ENCODE measurements at regions not wholly inside any gene's neighbourhood (a gene's known extent, or its start where the extent isn't known, plus 50 kb on each side); places are given as distances from the start of the nearest gene placed in this dataset.

DNA sequence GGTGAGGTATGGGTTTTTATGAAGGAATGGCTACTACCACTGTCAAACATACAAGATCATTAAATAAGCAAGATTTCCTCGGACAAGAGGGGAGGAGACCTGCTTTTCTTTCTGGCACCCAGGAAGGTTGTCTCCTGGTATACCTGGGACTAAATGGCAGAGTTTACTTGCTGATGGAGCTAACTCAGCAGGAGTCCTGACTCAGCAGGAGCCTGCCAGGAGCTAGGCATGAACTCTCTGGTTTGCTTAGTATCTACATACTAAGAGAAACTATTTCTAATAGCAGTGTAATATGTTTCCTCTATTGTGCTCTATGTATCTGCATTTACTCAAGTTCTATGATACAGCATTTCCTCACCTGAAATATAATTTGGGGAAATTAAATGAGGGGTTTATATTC lies 404.2 kb downstream of the RSL24D1 start:
- H3K27ac ChIP-seq = no peak overlapping the region
- no peak for DNase-seq (ENCODE audit: low read depth in 1 of 2, low spot score in 1 of 2)
- H3K4me2 ChIP-seq = no peak overlapping the region
- H3K9me3 ChIP-seq = no peaks in the 10 kb centered on the region
- WGBS (ENCODE audit: missing lambda C conversion rate) = 25% methylated on average over 1 of the region's 1 CpG
- H3K4me1 ChIP-seq = no peaks in the 10 kb centered on the region
- CTCF ChIA-PET = no interaction called here
- POLR2A ChIA-PET = no interaction called here
- no peak for FAIRE-seq
- TF ChIP-seq, protein P1, sequence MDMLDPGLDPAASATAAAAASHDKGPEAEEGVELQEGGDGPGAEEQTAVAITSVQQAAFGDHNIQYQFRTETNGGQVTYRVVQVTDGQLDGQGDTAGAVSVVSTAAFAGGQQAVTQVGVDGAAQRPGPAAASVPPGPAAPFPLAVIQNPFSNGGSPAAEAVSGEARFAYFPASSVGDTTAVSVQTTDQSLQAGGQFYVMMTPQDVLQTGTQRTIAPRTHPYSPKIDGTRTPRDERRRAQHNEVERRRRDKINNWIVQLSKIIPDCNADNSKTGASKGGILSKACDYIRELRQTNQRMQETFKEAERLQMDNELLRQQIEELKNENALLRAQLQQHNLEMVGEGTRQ (IDR thresholded peaks at IDR 0.05) = no peak
- no peak for TF ChIP-seq MAFK (IDR thresholded peaks at IDR 0.05; ENCODE audit: partially characterized antibody)
- TF ChIP-seq, protein P2, sequence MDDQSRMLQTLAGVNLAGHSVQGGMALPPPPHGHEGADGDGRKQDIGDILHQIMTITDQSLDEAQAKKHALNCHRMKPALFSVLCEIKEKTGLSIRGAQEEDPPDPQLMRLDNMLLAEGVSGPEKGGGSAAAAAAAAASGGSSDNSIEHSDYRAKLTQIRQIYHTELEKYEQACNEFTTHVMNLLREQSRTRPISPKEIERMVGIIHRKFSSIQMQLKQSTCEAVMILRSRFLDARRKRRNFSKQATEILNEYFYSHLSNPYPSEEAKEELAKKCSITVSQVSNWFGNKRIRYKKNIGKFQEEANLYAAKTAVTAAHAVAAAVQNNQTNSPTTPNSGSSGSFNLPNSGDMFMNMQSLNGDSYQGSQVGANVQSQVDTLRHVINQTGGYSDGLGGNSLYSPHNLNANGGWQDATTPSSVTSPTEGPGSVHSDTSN (IDR thresholded peaks at IDR 0.05) = no peak
- TF ChIP-seq, protein P3, sequence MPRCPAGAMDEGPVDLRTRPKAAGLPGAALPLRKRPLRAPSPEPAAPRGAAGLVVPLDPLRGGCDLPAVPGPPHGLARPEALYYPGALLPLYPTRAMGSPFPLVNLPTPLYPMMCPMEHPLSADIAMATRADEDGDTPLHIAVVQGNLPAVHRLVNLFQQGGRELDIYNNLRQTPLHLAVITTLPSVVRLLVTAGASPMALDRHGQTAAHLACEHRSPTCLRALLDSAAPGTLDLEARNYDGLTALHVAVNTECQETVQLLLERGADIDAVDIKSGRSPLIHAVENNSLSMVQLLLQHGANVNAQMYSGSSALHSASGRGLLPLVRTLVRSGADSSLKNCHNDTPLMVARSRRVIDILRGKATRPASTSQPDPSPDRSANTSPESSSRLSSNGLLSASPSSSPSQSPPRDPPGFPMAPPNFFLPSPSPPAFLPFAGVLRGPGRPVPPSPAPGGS (IDR thresholded peaks at IDR 0.05) = no peak
- TF ChIP-seq POLR2A (IDR thresholded peaks at IDR 0.05; ENCODE audit: low read length) = no peak
- no peak for TF ChIP-seq EHF (CRISPR knock-in tag; IDR thresholded peaks at IDR 0.05)
- TF ChIP-seq HOXB5 (CRISPR knock-in tag; IDR thresholded peaks at IDR 0.05) = no peak
- TF ChIP-seq TFCP2L1 (CRISPR knock-in tag; IDR thresholded peaks at IDR 0.05) = no peak
- TF ChIP-seq KDM1A (IDR thresholded peaks at IDR 0.05; ENCODE audit: low read depth) = no peak
- TF ChIP-seq ZSCAN20 (CRISPR knock-in tag; IDR thresholded peaks at IDR 0.05) = no peak
- ATAC-seq = no peak
- H3K4me3 ChIP-seq = no peak overlapping the region

DNA sequence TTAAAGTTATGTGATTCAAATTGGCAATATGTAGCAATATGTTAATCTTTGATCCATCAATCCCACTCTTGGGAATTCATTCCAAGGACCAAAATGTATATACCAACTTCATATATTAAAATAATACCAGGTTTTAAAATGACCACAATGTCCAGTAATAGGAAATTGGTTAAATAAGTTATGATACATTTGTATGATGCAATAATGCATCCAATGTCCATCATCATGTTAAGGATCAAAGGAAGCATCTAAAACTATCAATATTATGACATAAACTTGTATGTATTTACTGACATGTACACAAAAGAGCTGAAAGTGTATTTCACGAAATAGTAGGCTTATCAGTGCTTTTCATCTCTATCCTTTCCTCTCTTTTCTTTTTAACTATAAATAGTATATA lies 406.0 kb downstream of the RSL24D1 start:
- Histone ChIP-seq H3K4me3 (no peak overlapping the region), H3K4me2 (no peak overlapping the region), H3K4me1 (no peaks in the 10 kb centered on the region), H3K9me3 (no peaks in the 10 kb centered on the region), H3K27ac (no peak overlapping the region)
- CTCF ChIA-PET = no interaction called here
- TF ChIP-seq NPAS2 (CRISPR knock-in tag; IDR thresholded peaks at IDR 0.05; ENCODE audit: borderline replicate concordance) = no peak
- no peak for TF ChIP-seq CHD2 (IDR thresholded peaks at IDR 0.05; ENCODE audit: low read length, partially characterized antibody)
- no peak for TF ChIP-seq NFE2L2 (conservative IDR thresholded peaks at IDR 0.05; ENCODE audit: low read length)
- no peak for TF ChIP-seq CEBPB (IDR thresholded peaks at IDR 0.05)
- no peak for TF ChIP-seq ZNF302 (CRISPR knock-in tag; IDR thresholded peaks at IDR 0.05)
- no peak for TF ChIP-seq HOXB5 (CRISPR knock-in tag; IDR thresholded peaks at IDR 0.05)
- no peak for TF ChIP-seq FOSL2 (IDR thresholded peaks at IDR 0.05)
- TF ChIP-seq FOSL2 (CRISPR knock-in tag; IDR thresholded peaks at IDR 0.05) = no peak
- TF ChIP-seq, protein P4, sequence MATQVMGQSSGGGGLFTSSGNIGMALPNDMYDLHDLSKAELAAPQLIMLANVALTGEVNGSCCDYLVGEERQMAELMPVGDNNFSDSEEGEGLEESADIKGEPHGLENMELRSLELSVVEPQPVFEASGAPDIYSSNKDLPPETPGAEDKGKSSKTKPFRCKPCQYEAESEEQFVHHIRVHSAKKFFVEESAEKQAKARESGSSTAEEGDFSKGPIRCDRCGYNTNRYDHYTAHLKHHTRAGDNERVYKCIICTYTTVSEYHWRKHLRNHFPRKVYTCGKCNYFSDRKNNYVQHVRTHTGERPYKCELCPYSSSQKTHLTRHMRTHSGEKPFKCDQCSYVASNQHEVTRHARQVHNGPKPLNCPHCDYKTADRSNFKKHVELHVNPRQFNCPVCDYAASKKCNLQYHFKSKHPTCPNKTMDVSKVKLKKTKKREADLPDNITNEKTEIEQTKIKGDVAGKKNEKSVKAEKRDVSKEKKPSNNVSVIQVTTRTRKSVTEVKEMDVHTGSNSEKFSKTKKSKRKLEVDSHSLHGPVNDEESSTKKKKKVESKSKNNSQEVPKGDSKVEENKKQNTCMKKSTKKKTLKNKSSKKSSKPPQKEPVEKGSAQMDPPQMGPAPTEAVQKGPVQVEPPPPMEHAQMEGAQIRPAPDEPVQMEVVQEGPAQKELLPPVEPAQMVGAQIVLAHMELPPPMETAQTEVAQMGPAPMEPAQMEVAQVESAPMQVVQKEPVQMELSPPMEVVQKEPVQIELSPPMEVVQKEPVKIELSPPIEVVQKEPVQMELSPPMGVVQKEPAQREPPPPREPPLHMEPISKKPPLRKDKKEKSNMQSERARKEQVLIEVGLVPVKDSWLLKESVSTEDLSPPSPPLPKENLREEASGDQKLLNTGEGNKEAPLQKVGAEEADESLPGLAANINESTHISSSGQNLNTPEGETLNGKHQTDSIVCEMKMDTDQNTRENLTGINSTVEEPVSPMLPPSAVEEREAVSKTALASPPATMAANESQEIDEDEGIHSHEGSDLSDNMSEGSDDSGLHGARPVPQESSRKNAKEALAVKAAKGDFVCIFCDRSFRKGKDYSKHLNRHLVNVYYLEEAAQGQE (IDR thresholded peaks at IDR 0.05) = no peak
- TF ChIP-seq RCOR1 (IDR thresholded peaks at IDR 0.05; ENCODE audit: low read depth, low read length) = no peak
- TF ChIP-seq RNF2 (IDR thresholded peaks at IDR 0.05; ENCODE audit: borderline replicate concordance, low read depth) = no peak
- no peak for TF ChIP-seq HEYL (CRISPR knock-in tag; IDR thresholded peaks at IDR 0.05)
- TF ChIP-seq CBX8 (IDR thresholded peaks at IDR 0.05) = no peak
- TF ChIP-seq ESRRA (IDR thresholded peaks at IDR 0.05; ENCODE audit: borderline replicate concordance, low read length) = no peak
- no peak for TF ChIP-seq EP300 (IDR thresholded peaks at IDR 0.05)
- TF ChIP-seq ZC3H11A (IDR thresholded peaks at IDR 0.05) = no peak
- no peak for TF ChIP-seq BHLHE40 (IDR thresholded peaks at IDR 0.05; ENCODE audit: low read depth, low read length)
- TF ChIP-seq EHF (CRISPR knock-in tag; IDR thresholded peaks at IDR 0.05) = no peak
- POLR2A ChIA-PET = no interaction called here
- ATAC-seq (no peak), FAIRE-seq (no peak), DNase-seq (ENCODE audit: low read depth in 1 of 2, low spot score in 1 of 2) (no peak)
- 11% methylated on average over 1 of the region's 1 CpG for WGBS (ENCODE audit: missing lambda C conversion rate)

Data from A549 (cell line).